ENCODE measurements at regions not wholly inside any gene's neighbourhood (a gene's known extent, or its start where the extent isn't known, plus 50 kb on each side); places are given as distances from the start of the nearest gene placed in this dataset.

- TF ChIP-seq KLF1 (tag by site-specific recombination; IDR thresholded peaks at IDR 0.05) (no peak), ZNF621 (tag by site-specific recombination; IDR thresholded peaks at IDR 0.05) (no peak), ZNF629 (tag by site-specific recombination; IDR thresholded peaks at IDR 0.05) (no peak), ZNF341 (tag by site-specific recombination; IDR thresholded peaks at IDR 0.05; ENCODE audit: low read depth) (no peak), KLF17 (tag by site-specific recombination; IDR thresholded peaks at IDR 0.05) (no peak), KLF16 (tag by site-specific recombination; IDR thresholded peaks at IDR 0.05) (no peak), YY2 (tag by site-specific recombination; IDR thresholded peaks at IDR 0.05) (no peak), ZNF423 (tag by site-specific recombination; IDR thresholded peaks at IDR 0.05) (no peak), ZNF311 (tag by site-specific recombination; IDR thresholded peaks at IDR 0.05; ENCODE audit: borderline replicate concordance) (no peak), PRDM1 (tag by site-specific recombination; IDR thresholded peaks at IDR 0.05) (no peak), ZSCAN23 (tag by site-specific recombination; IDR thresholded peaks at IDR 0.05) (no peak), ZNF677 (tag by site-specific recombination; IDR thresholded peaks at IDR 0.05) (no peak), RBAK (tag by site-specific recombination; IDR thresholded peaks at IDR 0.05) (no peak), ZXDB (tag by site-specific recombination; IDR thresholded peaks at IDR 0.05) (no peak), TSHZ1 (tag by site-specific recombination; IDR thresholded peaks at IDR 0.05; ENCODE audit: borderline replicate concordance) (no peak), ZNF529 (tag by site-specific recombination; IDR thresholded peaks at IDR 0.05; ENCODE audit: insufficient replicate concordance) (no peak), ZNF140 (tag by site-specific recombination; IDR thresholded peaks at IDR 0.05) (no peak), ZNF624 (tag by site-specific recombination; IDR thresholded peaks at IDR 0.05) (no peak), SP7 (tag by site-specific recombination; IDR thresholded peaks at IDR 0.05) (no peak)
- no peaks in the 10 kb centered on the region for H3K9me3 ChIP-seq (ENCODE audit: control insufficient read depth, insufficient read depth, low read depth, low read length)
- CTCF ChIA-PET = no interaction called here
- no peak overlapping the region for H3K4me3 ChIP-seq (ENCODE audit: low read depth, low read length)
- H3K27ac ChIP-seq (ENCODE audit: extremely low read depth, low read depth, low read length) = no peak overlapping the region
- POLR2A ChIA-PET = no interaction called here
- H3K4me1 ChIP-seq (ENCODE audit: control insufficient read depth, insufficient read depth, low read length) = no peaks in the 10 kb centered on the region
- no peaks in the 10 kb centered on the region for H3K36me3 ChIP-seq (ENCODE audit: control insufficient read depth in 2 of 2, insufficient read depth in 1 of 2, low read length in 2 of 2)
These were observed 74.6 kb upstream of the CD93 start for GRCh38 chr20:23160536-23161243.

GRCh38 chr20:23159947-23160318 lies 73.8 kb upstream of the CD93 start:
- no peaks in the 10 kb centered on the region for H3K36me3 ChIP-seq (ENCODE audit: control insufficient read depth in 2 of 2, insufficient read depth in 1 of 2, low read length in 2 of 2)
- H3K4me1 ChIP-seq (ENCODE audit: control insufficient read depth, insufficient read depth, low read length) = no peaks in the 10 kb centered on the region
- ChIA-PET CTCF (no interaction called here), POLR2A (no interaction called here)
- no peak overlapping the region for H3K4me3 ChIP-seq (ENCODE audit: low read depth, low read length)
- H3K27ac ChIP-seq (ENCODE audit: extremely low read depth, low read depth, low read length) = no peak overlapping the region
- no peaks in the 10 kb centered on the region for H3K9me3 ChIP-seq (ENCODE audit: control insufficient read depth, insufficient read depth, low read depth, low read length)
- TF ChIP-seq ZNF639 (tag by site-specific recombination; IDR thresholded peaks at IDR 0.05) (no peak), YY1 (tag by site-specific recombination; IDR thresholded peaks at IDR 0.05) (no peak), ZNF701 (tag by site-specific recombination; IDR thresholded peaks at IDR 0.05) (no peak), ZNF292 (tag by site-specific recombination; IDR thresholded peaks at IDR 0.05; ENCODE audit: borderline replicate concordance, low read depth) (no peak), ZNF785 (tag by site-specific recombination; IDR thresholded peaks at IDR 0.05) (no peak)
